NCI-H774 (cell line): ENCODE measurements at regions not wholly inside any gene's neighbourhood (a gene's known extent, or its start where the extent isn't known, plus 50 kb on each side); places are given as distances from the start of the nearest gene placed in this dataset.
"Not testable (repeated sequence)": the region's sequence is repeated elsewhere in the genome, so short reads cannot be mapped to it uniquely, and the experiment has no call there.

ENCODE experiments used
- DNase-seq: peaks from one replicate; lab custom pipeline; 2025; lab: John Stamatoyannopoulos, UW

DNA sequence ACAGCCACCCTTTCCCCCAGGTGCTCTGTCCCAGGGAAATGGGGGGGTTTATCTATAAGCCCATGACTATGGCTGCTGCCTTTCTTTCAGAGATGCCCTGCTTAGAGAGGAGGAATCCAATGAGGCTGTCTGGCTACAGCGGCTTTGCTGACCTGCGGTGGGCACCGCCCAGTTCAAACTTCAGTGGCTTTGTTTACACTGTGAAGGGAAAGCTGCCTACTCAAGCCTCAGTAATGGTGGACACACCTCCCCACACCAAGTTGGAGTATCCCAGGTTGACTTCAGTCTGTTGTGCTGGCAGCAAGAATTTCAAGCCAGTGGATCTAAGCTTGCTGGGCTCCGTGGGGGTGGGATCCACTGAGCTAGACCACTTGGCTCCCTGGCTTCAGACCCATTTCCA lies 869.2 kb downstream of the SLC6A15 start:
- DNase-seq, result no peak

DNA sequence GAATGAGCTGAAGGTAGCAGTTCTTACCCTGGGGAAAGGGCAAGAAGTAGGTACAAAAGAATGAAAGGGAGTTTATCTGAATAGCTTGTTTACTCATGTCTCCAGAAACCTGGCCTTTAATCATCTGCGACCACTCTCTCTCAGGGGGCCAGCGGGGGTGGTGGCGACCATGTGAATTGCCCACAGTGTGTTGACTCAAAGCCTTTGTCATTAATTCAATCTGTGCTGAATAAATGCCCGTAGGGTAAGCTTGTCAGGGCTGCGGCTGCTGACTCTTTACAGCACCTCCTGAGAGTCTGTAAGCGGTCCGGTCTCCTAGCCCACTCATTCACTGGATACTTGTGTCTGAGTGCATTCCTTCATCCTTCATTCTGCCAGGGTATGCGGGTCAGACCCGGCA lies 874.4 kb downstream of the SLC6A15 start:
- DNase-seq, result no peak

DNA sequence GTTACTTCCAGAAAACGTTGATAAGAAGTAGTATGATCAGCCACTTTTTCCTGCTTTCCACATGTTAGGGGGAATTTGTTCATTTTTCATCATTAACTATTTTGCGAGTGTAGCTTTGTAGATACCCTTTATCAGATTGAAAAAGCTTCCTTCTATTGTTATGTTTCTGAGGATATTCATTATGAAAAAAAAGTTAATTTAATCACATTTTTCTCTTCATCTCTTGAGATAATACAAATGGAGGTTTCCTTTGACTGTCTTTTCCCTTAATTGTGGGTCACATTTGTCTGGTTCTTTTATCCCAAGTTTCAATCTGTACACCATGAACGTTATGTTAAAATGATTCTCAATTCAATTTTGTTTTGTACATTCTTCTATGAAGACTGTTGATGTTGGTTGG lies 875.7 kb downstream of the SLC6A15 start:
- DNase-seq, result no peak

DNA sequence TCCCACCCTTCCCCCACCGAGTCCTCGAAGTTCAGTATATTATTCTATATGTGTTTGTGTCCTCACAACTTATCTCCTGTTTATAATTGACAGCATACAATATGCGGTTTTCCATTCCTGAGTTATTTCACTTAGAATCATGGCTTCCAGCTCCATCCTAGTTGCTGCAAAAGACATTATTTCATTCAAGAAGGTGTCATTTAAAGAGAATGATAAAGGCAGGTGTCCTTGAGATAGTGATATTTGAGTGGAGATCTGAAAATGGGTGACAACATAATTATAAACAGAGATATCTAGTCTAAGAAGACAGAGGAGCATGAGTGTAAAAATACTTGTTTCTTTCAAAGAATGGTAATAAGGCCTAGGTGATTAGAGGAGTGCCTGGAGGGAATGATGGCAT lies 876.8 kb downstream of the SLC6A15 start:
- DNase-seq, result no peak

DNA sequence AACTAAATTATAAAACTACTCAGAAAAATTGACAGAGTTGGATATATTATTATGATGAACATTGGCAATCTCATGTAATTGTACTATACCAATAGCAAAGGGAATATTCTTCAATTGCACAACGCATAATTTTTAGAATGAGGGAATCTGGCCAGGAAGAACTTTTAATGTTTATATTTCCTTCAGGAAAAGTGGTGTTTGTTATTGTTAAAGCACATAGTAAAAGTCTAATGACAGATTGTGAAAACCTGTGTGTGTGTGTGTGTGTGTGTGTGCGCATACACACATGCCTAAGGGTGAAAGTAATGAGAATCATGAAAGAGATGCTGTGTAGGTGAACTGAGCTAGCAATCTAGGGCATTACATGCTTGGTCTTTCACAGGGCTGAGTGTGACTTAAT lies 877.7 kb downstream of the SLC6A15 start:
- DNase-seq, result no peak

DNA sequence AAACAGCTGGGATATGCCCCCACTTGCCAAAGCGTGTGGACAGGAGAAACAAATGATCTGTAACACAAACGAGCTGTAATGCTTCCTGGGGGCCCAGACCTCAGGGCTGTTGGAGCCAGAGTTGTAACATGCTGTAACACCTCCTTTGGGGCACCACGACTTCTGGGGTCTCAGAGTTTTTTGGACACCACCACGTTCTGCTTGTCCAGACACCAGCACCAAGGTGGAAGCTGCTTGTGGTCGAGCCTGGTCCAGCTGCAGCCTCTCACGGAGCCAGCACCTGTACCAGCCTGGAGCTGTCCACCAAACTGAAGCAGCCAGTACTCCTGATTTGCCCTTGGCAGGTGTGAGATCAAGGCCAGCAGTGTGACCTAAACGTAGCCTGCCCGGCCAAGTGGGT lies 879.4 kb downstream of the SLC6A15 start:
- no peak for DNase-seq

DNA sequence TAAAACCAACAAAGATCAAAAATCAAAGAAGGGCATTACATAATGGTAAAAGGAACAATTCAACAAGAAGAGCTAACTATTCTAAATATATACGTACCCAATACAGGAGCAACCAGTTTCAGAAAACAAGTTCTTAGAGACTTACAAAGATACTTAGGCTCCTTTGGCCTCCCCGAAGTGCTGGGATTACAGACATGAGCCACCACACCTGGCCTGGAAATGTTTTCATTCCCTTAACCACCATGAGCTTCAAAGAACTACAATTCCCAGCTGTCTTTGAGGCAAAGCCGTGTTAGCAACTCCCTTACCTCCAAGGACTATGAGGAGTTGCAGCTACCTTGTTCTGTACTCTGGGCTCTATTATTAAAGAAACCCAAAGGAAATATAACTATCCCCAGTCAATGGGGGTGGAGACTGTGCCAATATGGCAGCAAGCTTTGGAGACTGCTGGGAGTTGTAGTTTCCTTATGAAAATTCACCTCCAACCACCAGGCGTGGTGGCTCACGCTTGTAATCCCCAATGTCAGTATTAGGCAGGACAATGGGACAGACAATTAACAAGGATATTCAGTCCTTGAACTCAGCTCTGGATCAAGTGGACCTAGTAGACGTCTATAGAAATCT lies 893.9 kb downstream of the SLC6A15 start:
- DNase-seq, result not testable (repeated sequence)

DNA sequence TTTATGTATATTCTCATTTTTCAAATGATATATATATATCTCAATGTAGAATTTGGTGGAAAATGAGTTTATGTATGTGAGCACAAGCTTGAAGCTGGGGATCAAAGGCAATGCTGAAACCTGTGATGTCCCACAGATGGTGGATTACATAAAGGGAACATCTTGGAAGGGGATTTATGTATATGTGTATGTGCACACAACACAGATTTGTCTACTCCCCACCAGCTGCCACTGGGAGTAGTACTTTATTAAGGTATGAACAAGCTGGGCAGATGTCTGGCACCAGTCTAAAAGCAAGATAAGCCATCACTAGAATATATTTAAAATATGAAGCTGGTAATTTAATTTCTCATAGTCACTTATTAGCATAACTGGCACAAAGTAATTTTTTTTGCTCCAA lies 895.6 kb downstream of the SLC6A15 start:
- no peak for DNase-seq

DNA sequence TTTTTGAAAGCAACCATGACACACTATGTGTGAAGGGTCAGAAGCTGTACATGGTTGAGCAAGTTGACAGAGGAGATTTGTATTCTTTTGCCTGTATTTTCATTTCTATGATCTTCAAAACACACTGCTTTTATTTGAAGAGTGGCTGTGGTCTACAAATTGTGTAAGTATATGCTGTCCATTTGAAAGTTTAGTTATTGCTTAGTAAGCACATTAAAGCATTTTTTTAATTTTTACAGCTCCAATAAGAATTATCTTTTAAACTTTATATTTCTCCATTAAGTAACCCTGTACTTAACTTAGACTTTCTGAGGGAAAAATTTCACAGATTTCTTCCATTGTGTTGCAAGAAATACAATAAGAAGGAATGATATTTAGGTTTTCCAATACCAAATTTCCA lies 915.2 kb downstream of the SLC6A15 start:
- no peak for DNase-seq

DNA sequence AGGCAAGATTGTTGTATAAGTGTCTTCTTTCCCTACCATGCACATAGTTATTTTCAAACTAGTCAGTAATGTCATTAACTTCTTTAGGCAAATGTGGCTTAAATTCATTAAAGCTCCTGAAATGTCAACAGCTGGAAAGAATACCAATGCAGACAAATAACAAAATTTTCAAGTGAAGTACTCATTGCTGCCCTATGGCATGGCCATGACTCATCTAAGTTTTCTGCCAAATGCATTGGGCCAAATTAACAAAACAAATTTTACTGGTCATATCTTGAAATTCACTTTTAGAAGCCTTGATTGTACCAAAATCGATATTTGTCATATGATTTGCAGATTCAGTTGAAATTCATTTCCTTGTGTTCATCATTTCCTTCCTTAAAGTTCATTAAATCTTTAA lies 915.9 kb downstream of the SLC6A15 start:
- no peak for DNase-seq

DNA sequence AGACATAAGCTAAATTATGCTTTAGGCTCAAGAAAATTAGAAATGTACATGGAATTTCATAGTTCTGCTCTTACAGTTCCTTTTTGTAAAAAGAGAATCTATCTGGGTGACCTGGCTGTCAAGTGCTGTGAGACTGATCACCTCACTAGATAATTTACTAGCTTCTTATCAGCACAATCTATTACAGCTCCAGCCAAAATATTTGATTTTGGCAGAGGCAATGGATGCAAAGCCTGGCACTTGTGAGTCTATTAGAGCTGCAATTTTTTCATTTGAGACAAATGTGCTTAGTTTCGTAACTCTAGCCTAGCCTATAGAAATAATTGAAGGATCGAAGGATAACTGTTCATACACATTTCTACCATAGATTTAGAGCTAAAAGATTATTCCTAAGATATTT lies 927.5 kb downstream of the SLC6A15 start:
- no peak for DNase-seq

DNA sequence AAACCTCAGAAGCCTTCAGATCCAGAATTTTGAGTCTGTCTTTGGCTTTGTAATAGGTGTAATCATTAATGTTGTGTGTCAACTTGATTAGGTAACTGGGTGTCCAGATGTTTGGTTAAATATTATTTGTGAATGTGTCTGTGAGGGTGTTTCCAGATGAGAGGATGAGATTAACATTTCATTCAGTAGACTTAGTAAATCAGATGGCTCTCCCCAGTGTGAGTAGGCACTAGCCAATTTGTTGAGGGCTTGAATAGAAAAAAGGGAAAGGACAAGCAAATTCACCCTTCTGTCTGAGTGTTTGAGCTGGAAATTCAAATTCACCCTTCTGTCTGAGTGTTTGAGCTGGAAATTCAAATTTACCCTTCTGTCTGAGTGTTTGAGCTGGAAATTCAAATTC lies 932.2 kb downstream of the SLC6A15 start:
- no peak for DNase-seq

DNA sequence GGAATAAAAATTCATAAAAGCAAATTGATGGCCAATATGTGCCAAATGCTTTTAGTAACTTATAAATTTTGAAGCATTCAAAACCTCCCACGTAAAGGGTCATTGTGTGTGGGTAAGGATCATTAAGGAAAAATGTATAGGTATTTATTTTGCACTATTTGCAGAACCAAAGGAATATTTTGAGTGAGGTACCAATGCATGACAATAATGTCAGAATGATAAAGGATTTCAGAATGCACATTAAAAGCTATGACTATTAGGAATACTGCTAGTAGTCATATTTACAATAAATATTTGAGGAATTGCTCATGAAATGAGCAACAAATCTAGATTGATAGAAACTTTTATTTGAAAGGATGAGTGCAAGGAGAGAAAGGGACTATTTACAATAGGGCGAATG lies 932.8 kb downstream of the SLC6A15 start:
- no peak for DNase-seq

DNA sequence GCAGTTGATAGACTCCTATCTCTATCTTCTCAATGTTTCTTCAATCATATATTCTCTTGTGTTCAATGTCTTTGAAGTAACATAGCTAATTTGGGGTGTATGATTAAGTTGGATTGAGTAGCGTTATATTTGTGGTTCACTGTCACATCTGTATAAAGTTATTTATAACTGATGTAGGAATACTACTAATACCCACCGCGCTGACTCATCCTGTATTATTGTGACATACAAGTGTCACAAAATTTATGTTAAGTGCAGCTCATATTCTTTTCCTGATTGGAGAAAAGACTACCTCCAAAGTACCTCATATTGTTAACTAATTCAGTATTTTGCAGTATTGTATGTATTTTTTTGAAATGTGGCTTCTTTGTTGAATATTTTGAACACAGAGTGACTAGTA lies 940.8 kb downstream of the SLC6A15 start:
- DNase-seq, result no peak

DNA sequence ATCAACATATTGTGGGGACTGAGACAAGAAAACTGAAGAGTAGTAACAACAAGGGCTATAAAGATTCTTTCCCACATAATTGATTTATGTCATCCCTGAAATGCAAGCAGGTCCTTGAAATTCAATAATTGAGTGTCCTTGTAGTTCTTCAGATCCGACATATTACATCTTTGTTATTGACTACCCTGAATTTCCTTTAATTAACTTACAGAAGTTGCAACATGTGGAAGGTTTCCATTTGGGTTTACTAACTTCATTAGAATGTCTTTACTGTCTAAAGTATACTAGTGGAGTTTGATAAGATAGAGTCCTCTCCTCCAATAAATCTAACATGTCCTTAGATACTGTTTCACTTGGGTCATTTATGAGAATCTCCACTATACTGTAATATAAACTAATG lies 951.8 kb downstream of the SLC6A15 start:
- DNase-seq, result no peak

DNA sequence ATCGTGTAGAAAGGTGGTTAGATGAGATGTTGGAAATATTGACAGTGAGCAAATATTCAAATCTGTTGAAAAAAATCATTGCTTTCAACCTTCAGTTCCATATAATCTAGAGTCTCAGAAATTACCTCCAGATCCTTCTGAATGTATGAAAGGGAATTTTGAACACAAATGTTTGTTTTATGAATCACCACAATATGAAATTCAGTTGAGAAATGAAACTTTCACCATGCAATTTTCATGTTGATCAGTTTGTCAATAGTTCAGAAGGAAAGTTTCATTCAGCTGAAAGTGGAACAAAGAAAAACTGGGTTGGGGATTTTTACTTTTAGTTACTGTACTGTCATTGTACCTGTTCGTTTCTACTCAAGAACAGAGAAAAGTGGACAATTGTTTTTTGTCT lies 953.6 kb downstream of the SLC6A15 start:
- no peak for DNase-seq

DNA sequence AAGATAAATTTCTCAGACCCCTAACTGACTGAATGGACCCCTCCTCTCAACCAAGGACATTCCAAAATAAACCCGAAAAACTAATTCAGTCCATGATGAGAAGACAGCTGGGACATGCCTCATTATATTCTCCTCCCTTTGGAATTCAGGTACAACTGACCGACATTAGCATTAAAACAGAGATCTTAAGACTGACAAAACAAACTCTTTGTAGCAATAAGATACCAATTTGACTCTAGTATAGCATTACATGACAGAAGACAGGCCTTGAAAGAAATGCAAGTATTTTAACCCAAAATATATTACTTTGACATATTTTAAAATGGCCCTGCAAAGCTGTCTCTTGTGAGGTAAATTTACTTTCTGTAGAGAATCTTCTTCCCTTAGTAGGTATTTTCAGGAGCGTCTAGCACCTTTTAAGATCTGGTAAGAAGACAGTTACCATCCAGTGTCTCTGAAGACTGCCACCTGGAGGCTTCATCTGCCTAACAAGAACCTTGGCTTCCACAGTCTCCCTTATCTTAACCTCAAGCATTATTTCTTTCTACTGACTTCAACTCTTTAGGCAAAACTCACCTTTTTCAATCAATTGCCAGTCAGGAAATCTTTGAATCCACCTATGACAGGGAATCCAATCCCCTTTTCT lies 957.5 kb downstream of the SLC6A15 start:
- no peak for DNase-seq

DNA sequence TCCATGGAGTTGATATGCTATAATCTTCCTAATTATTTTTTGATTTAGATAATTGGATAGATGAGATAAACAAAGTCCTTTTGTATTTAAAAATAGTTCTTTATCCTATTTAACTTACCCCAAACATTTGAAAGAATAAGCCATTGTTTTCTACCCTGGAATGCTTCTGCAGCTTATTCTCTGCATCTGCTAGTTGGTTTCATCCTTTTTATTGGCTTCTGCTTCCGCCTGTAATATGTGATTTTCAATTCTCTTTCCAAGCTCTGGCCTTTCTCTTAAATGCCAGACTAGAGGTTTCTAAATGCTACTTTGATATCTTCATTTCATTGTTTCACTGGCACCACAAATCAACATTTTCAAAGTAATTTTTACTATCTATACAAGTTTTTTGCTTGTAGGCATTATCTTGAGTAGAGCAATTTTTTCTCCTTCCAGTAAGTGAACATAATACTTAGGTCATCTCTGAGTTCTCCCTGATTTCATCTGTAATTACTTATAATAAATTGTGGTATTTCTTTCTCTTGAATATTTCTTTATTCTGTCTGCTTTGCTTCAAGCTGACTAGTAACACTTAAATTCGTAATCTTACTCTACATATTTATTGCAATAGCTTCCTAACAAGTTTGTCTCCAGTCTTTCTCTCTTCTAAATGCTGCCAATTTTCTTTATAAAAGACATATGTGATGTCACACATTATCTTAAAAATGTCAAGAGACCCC lies 958.4 kb downstream of the SLC6A15 start:
- no peak for DNase-seq

DNA sequence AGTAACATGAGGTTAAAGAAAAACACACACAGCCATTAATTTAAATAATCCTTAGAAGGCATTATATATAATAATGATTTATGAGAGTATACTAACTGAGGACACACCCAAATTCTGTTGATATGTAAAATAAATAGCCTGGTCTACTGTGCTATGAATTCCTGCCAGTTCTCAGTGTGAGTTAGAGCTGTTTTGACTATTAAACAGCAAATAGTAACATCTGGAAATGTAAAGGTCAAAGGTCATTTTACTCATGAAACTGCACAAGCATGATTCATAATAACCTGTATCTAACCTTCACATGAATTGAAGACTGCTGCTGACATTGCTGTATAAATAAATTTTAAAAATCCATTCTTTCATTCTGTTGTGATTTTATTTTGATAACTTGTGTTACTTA lies 966.7 kb downstream of the SLC6A15 start:
- DNase-seq, result no peak

DNA sequence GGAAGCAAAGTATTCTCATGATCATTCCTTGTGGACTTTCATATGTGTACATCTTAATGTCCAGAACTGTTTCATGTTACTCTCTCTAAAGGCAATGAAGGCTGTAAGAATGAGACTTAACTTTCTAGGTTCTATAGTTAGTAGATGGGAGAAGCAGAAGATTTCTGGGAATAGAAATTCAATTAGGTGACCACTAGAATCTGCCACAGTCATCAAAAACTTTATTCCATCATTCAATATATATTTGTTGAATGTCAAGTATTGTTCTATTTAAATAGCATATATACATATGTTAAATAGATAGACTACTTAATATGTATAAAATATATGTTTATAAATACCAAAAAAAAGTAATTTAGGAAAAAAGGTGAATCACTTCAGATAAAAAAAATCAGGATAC lies 972.9 kb downstream of the SLC6A15 start:
- DNase-seq, result no peak

DNA sequence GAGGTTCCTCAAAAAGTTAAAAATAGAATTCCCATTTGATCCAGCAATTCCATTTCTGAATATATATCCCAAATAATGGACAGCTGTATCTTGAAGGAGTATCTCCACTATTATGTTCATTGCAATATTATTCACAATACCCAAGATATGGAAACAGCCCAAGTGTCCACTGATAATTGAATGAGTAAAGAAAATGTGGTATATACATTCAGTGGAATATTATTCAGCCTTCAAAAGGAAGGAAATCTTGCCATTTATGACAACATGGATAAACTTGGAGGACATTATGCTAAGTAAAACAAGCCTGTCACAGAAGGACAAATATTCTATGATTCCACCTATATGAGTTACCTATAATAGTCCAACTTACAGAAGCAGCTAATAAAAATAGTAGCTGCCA lies 979.0 kb downstream of the SLC6A15 start:
- no peak for DNase-seq

DNA sequence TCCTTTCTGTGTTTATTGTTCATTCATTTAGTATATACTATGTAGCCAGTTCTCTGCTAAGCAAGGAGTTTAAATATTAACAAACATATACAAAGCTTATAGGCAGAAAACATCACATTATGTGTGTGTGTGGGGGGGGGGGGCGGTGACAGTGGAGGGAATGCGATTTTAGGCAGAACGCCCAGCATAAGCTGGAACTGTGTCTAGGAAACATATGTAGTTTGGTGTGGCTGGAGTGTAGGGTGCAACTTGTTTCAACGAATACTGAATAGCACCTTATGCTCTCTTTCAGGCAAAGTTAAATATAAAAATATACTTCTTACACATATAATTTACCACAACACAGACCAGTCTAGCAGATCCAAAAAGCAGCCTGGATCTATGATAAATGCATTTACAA lies 980.6 kb downstream of the SLC6A15 start:
- no peak for DNase-seq

DNA sequence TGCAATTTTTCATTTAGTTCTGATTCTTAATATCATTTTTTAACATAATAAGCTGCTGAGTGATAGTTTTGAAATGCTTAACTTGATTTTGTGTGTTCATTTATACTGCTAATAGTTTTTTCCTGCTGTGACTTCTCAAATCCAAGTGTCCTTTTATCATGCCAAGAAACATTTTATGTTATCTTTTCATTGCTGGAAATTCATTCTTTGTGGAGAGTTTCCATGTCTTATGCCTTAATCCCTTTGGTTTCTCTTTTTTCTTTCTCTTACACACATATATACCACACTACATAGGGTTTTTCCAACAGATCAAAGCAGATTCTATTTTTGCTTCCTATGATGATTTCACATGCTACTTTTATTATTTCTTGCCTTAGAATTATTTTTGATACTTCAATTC lies 981.1 kb downstream of the SLC6A15 start:
- DNase-seq, result no peak

DNA sequence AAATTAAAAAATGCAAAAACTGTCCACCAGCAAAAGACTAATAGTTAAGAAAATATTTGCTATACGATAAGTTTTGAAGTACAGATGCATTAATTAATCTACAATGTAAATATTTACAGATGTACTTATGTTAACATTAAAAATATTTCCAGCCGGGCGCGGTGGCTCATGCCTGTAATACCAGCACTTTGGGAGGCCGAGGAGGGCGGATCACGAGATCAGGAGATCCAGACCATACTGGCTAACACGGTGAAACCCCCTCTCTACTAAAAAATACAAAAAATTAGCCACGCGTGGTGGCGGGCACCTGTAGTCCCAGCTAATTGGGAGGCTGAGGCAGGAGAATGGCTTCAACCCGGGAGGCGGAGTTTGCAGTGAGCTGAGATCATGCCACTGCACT lies 982.8 kb downstream of the SLC6A15 start:
- not testable (repeated sequence) for DNase-seq
